Dermis microvascular lymphatic vessel endothelial cell (primary cell): ENCODE measurements at regions not wholly inside any gene's neighbourhood (a gene's known extent, or its start where the extent isn't known, plus 50 kb on each side); places are given as distances from the start of the nearest gene placed in this dataset.
"Not testable (repeated sequence)": the region's sequence is repeated elsewhere in the genome, so short reads cannot be mapped to it uniquely, and the experiment has no call there.

Source experiments
- DNase-seq, 2 donors: peaks; one replicate each; pipeline versions ENCODE4 v3.0.0 to v3.0.0-alpha.2; 2010; ENCODE audit warnings: low read depth in 2 of 2

DNA sequence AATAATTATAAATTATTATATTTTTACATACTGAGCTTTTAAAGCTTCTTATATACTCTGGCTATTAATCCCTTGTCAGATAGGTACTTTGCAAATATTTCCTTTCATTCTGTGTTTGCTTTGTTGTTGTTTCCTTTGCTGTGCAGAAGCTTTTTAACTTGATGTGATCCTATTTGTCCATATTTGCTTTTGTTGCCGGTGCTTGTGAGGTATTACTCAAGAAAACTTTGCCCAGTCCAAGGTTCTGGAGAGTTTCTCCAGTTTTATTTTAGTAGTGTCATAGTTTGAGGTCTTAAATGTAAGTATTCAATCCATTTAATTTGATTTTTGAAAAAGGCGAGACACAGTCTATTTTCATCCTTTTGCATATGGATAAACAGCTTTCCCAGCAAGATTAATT lies 1319.9 kb upstream of the PRR20A start:
- DNase-seq = no peak

DNA sequence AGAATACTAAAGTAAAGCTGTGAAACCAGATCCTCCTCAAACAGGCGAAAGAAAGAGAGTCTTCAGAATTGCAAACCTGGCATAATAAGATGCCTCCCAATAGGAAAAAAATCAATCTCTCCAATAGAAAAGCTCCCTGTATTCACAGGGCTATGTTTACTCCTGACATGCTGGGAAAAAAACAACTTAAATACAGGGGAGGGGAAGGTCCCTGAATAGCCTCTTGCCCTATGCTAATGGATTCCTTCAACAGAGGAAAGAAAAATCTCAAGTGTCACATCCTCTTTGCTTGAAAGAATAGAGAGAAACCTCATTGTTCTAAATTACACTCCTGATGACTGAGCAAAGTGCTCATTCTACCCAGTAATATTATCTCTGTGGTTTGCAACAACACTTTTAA lies 1271.1 kb upstream of the PRR20A start:
- DNase-seq = no peak

DNA sequence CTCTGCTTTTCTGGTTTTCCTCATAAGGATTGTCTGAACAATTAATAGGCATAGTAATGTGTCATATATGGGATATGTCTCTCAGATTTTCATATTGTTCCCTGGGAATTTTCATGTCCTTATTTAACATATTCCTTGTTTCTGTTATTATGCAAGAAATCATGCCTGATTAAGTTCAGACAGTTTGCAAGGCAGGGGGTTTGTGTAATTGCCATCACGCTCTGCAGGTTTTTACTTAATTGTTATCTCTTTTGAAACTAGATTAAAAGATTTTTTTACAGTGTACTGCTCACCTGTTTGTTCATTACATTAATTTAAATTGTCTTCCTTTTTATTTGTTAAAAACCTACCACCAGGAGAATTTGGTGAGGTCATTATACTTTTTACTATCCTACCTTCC lies 1253.2 kb upstream of the PRR20A start:
- DNase-seq = no peak

DNA sequence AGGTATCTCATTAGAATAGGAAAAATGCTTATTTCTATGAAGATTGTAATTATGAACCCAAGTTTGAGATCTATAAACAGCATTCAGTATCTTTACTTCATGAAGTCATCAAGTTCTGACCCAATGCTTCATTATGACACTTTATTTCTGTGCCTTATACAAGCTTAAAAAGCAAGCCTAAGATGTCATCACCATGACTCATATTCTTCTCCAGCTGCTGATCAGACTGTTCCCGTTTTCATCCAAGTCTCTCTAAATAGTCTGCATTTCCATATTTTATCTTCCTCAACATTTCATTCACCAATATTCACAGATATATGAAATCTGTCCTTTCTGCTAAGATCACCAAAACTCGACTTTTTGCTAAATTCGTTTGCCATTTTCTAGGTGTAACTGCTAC lies 1247.2 kb upstream of the PRR20A start:
- DNase-seq = no peak

DNA sequence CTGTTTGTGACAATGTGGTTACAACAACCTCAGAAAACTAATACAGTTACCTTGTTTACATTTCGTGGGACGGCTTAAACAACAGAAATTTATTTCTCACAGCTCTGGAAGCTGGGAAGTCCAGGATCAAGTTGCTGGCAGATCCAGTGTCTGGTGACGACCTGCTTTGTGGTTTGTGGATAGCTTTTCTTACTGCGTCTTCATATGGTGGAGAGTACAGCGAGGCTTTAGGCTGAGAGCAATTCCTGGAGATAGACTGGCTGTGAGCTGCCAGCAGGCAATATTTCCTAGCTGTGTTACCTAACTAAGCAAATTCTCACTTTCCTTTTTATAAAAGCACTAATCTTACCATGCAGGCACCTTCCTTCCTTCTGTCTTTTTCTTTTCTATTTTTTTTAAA lies 1203.5 kb upstream of the PRR20A start:
- no peak for DNase-seq

DNA sequence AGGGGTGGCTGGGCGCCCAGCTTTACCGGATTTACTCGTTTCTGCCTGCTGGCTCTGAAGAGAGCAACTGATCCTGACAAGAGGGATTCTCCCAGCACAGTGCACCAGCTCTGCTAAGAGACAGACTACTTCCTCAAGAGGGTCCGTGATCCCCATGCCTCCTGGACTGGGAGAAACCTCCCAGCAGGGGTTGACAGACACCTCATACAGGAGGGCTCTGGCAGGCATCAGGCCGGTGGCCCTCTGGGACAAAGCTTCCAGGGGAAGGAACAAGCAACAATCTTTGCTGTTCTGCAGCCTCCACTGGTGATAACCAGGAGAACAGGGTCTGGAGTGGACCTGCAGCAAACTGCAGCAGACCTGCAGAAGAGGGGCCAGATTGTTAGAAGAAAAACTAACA lies 1192.5 kb upstream of the PRR20A start:
- DNase-seq = no peak

DNA sequence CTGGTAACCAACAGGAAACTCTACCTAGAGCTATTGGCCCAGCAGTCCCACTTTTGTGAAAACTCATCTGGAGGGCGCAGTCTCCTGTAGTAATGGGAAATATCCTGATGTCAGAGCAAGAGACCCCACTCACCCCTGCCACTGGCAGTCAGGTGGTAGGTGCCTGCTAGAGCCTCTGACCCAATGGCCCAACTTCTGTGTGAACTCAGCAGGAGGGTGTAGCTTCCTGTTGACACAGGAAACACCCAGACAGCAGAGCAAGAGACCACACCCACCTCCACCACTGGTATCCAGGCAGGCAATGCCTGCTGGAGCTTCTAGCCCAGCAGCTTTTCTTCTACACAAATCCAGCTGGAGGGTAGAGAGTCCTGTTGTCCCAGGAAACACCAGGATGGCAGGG lies 1176.8 kb upstream of the PRR20A start:
- DNase-seq = no peak

DNA sequence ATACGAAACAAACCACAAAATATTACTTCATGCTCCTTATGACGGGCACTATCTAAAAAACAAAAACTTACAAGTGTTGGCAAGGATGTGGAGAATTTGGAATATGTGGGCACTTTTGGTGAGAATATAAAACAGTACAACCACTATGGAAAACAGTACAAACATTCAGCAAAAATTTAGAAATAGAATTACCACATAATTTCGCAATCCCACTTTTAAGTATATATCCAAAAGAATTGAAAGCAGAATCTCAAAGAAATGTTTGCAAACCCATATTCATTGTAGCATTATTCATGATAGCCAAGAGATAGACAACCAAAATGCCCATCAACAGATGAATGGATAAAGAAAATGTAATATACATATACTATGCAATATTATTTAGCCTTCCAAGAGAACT lies 1173.7 kb upstream of the PRR20A start:
- no peak for DNase-seq

DNA sequence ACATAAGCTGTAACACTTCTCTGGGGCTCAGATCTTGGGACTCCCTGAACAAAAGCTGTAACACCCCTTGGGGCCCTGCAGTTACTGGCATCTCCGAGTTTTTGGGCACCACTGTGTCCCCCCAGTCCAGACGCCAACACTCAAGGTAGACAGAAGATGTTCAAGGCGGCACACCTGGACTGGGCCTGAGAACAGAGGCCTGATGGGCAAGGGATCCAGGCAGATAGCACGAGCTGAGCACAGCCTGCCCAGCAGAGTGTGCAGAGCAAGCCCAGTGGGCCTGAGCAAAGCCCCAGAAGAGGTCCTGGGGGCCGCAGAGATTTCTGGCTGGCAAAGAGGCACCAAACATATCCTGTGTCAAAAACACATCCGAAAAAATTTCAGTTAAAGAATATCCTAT lies 1163.3 kb upstream of the PRR20A start:
- DNase-seq = no peak

DNA sequence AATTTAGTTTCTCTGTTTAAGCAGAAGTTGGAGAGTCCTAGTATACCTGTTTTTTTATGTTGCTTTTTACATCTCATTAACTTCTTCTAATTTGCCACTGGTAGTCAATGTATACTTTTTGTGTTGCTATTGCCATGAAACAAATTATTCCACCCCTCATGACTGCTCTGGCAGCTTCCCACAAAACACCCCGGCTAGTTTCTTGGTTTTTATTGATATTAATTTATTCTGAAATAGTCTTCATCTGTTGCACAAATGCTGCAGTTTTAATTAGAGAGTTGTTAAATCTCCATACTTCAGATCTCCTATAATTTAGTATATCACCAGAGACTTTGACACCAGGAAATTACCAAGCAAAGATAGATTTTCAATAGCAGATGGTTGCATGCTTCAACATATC lies 1159.3 kb upstream of the PRR20A start:
- DNase-seq = no peak

DNA sequence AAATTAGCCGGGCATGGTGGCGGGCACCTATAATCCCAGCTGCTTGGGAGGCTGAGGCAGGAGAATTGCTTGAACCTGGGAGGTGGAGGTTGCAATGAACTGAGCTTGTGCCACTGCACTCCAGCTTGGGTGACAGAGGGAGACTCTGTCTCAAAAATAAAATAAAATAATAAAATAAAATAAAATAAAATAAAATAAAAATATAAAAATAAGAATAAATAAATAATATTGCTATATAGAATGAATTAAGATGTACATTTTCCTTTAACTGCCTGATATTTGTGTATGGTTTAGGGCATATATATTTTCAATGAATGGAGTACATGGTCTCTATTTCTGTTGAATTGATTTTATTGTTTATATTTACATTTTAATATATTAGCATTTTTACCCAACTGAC lies 1156.7 kb upstream of the PRR20A start:
- not testable (repeated sequence) for DNase-seq

DNA sequence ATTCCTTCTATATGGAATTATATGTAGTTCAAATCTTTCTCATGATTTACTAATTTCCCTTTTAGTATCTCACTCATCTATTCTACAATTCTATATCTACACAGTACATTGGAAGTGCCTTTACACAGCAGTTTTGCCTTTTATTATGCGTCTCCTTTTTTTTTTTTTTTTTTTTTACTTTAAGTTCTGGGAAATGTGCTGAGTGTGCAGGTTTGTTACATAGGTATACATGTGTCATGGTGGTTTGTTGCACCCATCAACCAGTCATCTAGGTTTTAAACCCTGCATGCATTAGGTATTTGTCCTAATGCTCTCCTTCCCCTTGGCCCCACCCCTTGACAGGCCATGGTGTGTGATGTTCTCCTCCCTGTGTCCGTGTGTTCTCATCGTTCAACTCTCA lies 1150.1 kb upstream of the PRR20A start:
- no peak for DNase-seq

DNA sequence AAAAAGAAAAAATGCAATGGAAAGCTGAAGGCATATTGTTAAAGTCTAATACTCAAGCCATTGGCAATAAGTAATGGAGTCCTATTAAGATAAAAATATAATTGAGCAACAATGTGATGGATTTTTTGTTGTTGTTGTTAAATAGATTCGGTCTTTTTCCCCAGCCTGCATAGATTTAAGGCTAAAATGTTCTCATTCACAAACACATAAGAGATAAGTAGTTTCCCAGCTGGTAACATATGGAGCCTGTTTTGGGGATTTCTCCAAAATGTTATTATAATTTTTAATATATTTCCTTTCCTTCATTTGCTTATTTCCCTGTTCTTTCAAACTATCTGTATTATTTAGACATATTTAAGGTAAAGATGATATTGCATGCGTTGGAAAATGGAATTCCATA lies 1149.1 kb upstream of the PRR20A start:
- no peak for DNase-seq

DNA sequence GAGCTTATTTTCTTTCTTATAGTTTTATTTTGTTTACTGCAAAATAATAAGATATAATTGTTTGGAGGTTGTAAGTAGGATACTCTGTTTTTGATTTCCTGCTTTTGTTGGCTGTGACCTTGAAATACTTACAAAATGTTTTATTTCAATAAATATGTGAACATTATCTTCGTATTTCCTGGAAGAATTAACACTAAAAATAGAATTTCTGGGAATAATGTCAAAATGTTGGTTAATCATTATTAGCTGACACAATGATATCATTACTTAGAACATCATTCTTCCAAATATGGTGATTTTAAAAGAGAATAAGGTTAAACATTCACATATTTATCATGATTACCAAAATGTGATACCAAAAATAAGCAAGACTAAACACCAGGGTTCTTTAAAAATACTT lies 1148.6 kb upstream of the PRR20A start:
- DNase-seq = no peak

DNA sequence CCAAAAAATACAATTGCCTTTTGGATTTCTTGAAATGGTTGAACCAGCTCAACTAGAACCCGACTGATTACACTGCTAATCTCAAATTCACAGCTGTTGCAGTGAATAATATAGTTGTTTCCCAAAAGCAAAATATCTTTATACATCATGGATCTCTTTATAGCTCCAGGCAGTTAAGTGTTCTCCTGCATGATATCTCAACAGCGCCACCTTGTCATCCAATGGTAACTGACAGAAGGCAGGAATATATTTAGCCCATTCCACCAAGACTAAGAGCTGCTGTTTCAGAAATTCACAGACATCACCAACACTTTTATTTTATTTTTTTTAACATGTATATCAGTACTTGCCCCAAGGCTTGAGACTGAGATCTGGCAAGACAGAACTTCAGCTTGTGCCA lies 1141.0 kb upstream of the PRR20A start:
- DNase-seq = no peak

DNA sequence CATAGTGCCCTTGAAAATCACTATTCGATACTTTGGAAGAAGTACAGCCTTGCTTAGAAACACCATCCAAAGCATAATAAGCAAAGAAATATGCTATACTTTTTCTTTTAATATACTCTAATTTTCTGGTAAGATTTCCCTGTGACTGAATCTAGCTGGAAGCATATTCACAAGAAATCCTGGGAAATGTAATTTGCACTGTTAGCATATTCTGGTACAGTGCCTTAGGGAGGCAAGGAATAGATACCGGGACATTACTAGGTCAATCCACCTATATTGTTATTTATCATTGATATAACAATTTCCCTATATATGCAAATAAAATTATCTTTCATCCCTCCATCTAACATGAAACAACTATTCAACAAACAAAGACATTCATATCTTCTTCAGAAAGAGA lies 1131.3 kb upstream of the PRR20A start:
- no peak for DNase-seq

DNA sequence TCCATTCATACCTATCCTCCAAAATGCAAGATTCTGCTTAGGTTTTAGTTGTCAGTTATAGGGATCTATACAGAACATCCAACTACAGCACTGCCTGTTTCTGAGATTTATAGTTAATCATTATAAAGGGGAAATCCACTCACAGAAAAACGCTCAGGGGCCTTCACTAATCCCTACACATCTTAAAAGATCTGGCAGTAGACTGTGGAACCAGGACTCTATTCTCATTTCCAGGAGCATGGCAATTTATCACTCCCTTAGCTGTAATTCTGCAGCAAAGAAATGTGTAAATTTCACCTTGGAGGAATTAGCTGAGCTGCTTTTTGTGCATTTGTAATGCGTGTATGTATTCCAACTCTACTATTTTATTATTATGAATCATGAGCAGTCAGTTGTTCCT lies 1128.1 kb upstream of the PRR20A start:
- no peak for DNase-seq

DNA sequence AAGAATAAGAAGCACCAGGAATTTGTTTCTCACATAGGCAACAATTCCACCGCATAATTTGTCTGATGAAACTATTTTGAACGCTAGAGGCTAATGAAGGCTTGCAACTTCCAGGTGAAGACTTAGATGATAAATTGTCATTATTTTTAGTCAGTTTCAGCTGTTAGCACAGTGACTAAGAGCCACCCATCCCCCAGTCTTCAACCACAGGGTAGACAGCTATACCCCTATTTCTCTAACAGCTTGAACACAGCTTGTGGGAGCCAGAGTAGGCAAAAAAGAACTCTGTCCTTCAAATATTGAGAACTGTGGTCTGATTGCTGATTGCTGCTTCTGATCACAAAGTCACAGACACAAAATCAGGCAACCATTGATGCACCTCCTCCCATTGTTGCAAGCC lies 1124.8 kb upstream of the PRR20A start:
- DNase-seq = no peak

DNA sequence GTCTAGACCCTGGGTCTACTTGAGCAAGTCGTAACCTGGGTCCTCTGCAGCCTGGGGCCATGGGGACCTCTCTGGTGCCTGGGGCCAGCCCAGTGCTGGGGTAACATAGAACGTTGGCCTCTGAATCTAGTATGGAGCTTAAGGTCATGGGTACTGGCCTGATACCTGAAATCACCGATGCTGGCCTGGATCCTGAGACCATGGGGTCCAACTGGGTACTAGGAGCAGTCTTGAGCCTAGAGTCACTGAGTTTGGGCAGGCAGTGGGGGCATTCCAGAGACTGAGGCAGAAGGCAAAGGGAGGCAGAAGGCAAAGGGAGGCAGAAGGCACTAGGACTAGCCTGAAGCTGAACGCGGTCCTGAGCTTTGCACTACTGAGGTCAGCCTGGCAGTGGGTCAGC lies 1121.1 kb upstream of the PRR20A start:
- no peak for DNase-seq

DNA sequence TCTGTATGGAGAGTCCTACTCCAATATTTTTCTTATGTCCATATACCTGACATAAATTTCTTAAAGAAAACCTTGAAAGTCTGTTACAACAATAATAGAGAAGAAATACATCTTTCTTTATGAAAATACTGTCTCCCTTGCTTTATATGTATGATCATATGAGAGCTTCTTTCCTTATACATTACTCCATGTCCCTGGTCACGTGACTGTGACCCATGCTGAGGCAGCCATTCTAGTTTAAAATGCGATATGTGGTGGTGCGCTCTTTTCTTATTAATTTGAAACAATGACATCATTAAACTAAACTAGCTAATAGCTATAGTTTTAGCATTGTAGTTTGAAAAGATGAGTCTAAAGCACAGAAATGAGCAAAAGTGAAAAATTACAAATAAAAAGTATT lies 1120.3 kb upstream of the PRR20A start:
- no peak for DNase-seq

DNA sequence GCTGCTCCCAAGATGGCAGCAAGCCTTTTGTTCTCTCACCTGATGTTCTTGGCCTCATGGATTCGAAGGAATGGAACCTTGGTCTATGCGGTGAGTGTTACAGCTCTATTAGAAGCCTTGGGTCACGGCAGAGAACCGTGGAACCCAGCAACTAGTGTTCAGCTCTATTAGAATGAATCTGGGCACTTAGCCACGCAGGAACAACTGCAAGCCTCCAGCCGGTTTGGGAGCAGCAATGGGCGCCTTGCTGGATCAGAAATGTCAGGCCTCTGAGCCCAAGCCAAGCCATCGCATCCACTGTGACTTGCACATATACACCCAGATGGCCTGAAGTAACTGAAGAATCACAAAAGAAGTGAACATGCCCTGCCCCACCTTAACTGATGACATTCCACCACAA lies 1100.7 kb upstream of the PRR20A start:
- no peak for DNase-seq

DNA sequence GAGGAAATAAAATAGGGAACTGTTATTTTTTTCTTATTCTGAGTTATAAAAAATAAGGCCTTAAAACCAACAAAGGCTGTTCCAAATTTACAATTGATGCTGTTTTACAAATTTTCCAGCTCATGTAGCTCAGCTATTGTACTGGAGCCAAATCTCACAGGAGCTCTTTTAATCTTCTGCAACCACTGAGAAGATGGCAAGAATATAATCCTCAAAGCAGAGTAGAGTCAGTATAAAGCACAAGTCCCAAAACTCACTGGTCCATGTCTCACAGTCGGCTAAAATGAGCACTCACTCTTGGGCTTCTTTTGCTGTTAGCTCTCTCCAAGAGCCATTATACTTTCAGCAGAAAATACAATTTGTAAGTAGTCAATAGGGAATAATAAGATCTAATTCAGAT lies 1074.4 kb upstream of the PRR20A start:
- no peak for DNase-seq

DNA sequence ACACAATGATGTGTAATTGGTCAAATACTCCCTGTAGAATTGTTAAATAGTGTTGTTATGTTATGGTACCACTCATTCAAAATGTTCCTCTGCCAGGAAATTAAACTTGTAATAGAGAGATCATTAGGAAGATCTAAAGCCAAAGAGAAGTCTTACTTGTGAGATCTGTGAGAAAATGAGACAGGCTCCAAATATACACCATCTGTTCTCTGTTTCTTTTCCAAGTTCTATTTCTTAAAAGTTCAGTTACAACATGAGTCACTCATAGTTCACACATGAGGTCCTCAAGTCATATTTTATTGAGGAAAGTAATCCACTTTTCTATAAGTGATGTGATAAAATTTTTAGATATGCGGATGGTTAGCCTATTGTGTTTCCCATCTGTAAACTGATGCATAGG lies 1038.1 kb upstream of the PRR20A start:
- DNase-seq = no peak

DNA sequence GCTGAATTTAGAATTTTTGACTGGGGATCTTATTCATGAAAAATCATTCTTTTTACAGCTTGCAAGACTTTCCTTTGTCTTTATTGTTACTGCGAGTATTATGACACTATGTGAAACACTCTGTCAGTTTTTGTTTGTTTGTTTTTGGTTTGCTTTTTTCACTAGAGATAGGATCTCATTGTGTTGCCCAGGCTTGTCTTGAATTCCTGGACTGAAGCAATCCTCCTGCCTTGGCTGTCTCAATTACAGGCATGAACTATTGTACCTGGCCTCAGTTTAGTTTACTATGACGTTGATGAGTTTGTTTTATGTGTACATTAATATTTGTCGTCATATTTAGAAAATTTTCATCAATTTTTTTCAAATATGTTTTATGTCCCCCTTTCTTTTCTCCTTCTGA lies 1030.0 kb upstream of the PRR20A start:
- no peak for DNase-seq

DNA sequence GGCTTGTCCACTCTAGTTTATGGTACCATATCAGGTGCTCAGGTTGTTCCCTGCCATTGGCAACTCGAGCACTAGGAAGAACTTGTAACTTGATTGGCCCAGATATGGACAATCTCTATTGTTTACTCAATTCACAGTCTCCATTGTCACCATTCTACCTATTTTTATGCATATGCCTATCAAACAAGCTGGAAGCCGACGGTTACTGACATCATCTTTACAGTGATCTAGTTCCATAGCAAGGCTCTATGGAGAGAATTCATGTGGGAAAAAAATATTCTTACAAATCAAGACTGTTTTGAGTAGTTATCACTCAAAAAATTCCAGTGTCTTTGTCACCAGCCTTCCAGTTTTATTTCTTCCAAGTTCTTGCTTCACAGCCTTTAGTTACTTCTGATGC lies 1006.2 kb upstream of the PRR20A start:
- no peak for DNase-seq
